BLaER1 treated with 17β-estradiol and CSF1 and Interleukin-3, amounts not matched to agents 10 nM and 100 nM (cell line): ENCODE measurements at regions not wholly inside any gene's neighbourhood (a gene's known extent, or its start where the extent isn't known, plus 50 kb on each side); places are given as distances from the start of the nearest gene placed in this dataset.

ENCODE experiments used
- H3K27ac ChIP-seq, 11 experiments: shearing (Covaris generic); formaldehyde crosslinking; 2 replicates each; pipeline ENCODE4 v1.8.1; 2022
- H3K27me3 ChIP-seq, 11 experiments: shearing (Covaris generic); formaldehyde crosslinking; 2 replicates each; pipeline ENCODE4 v1.8.1; 2022
- H3K36me3 ChIP-seq, 11 experiments: shearing (Covaris generic); formaldehyde crosslinking; 2 replicates each; pipeline ENCODE4 v1.8.1; 2022
- H3K4me1 ChIP-seq, 10 experiments: shearing (Covaris generic); formaldehyde crosslinking; 2 replicates each; pipeline ENCODE4 v1.8.1; 2022
- H3K4me2 ChIP-seq, 11 experiments: shearing (Covaris generic); formaldehyde crosslinking; 2 replicates each; pipeline ENCODE4 v1.8.1; 2022
- H3K4me3 ChIP-seq, 10 experiments: shearing (Covaris generic); formaldehyde crosslinking; 2 replicates each; pipeline ENCODE4 v1.8.1; 2022
- H3K9ac ChIP-seq, 11 experiments: shearing (Covaris generic); formaldehyde crosslinking; 2 replicates each; pipeline ENCODE4 v1.8.1; 2022
- H3K9me3 ChIP-seq, 11 experiments: shearing (Covaris generic); formaldehyde crosslinking; replicated peaks in 1 of 11; 2 replicates each; pipeline ENCODE4 v1.8.1; 2022
- H4K20me1 ChIP-seq, 11 experiments: shearing (Covaris generic); formaldehyde crosslinking; 2 replicates each; pipeline ENCODE4 v1.8.1; 2022
- Cebpa-rat ChIP-seq, 11 experiments: shearing (Covaris generic); IDR thresholded peaks; 2 replicates each; pipeline ENCODE4 v1.8.1; 2022

GRCh38 chr2:45171136-45171501 lies 161.9 kb upstream of the SIX2 start:
- H4K20me1 ChIP-seq, result peaks cover 0 to 13% (median 0%) of the 10 kb centered on the region in 11 experiments; a peak in 5 of 22 replicates
- no peaks in the 10 kb centered on the region for H3K36me3 ChIP-seq
- H3K4me1 ChIP-seq, result peaks cover 14 to 31% (median 22%) of the 10 kb centered on the region in 10 experiments
- H3K27me3 ChIP-seq, result peaks cover 65 to 78% (median 70%) of the 10 kb centered on the region in 11 experiments
- H3K9ac ChIP-seq, result no peak overlapping the region
- no peak for TF ChIP-seq Cebpa-rat (IDR thresholded peaks at IDR 0.05)
- H3K4me3 ChIP-seq, result no peak overlapping the region
- no peak overlapping the region for H3K27ac ChIP-seq
- 0 out of 22 replicates have a peak overlapping the region, but pooled peaks of 1 of the 11 experiments have one; percentile 98 for H3K4me2 ChIP-seq
- peaks cover 0 to 10% (median 8%) of the 10 kb centered on the region in 11 experiments; a peak in 9 of 22 replicates for H3K9me3 ChIP-seq

- Histone ChIP-seq H3K4me2 (peak overlapping the region; percentile 82 to 100 (median 97)), H3K27me3 (peaks cover 70 to 84% (median 77%) of the 10 kb centered on the region in 11 experiments), H3K9ac (no peak overlapping the region; a peak in 1 of 22 replicates), H3K4me1 (peaks cover 12 to 34% (median 26%) of the 10 kb centered on the region in 10 experiments; a peak in 18 of 20 replicates), H4K20me1 (peaks cover 0 to 13% (median 0%) of the 10 kb centered on the region in 11 experiments; a peak in 5 of 22 replicates), H3K9me3 (peaks cover 0 to 10% (median 8%) of the 10 kb centered on the region in 11 experiments; a peak in 9 of 22 replicates), H3K27ac (no peak overlapping the region), H3K4me3 (peak overlapping the region; percentile 52 to 72 (median 62); a peak in 19 of 20 replicates), H3K36me3 (no peaks in the 10 kb centered on the region)
- TF ChIP-seq Cebpa-rat (IDR thresholded peaks at IDR 0.05), result no peak
Measured at GRCh38 chr2:45170191-45171135, 161.2 kb upstream of the SIX2 start.

- peaks cover 0 to 13% (median 0%) of the 10 kb centered on the region in 11 experiments; a peak in 5 of 22 replicates for H4K20me1 ChIP-seq
- no peaks in the 10 kb centered on the region for H3K36me3 ChIP-seq
- TF ChIP-seq Cebpa-rat (IDR thresholded peaks at IDR 0.05), result no peak
- peak overlapping the region; percentile 52 to 72 (median 62) for H3K4me3 ChIP-seq
- peak overlapping the region in 10 of 11 experiments; percentile 6 to 63 (median 43); a peak in 14 of 22 replicates for H3K9ac ChIP-seq
- H3K27me3 ChIP-seq, result peaks cover 70 to 87% (median 83%) of the 10 kb centered on the region in 11 experiments
- peaks cover 12 to 36% (median 26%) of the 10 kb centered on the region in 10 experiments; a peak in 18 of 20 replicates for H3K4me1 ChIP-seq
- H3K27ac ChIP-seq, result no peak overlapping the region
- peaks cover 0 to 10% (median 8%) of the 10 kb centered on the region in 11 experiments; a peak in 9 of 22 replicates for H3K9me3 ChIP-seq
- peak overlapping the region; percentile 82 to 100 (median 97) for H3K4me2 ChIP-seq
Measured at GRCh38 chr2:45169339-45170190, 160.3 kb upstream of the SIX2 start.

- Histone ChIP-seq H3K36me3 (no peaks in the 10 kb centered on the region), H4K20me1 (peaks cover 0 to 13% (median 0%) of the 10 kb centered on the region in 11 experiments; a peak in 5 of 22 replicates), H3K4me2 (peak overlapping the region; percentile 82 to 100 (median 97)), H3K27ac (no peak overlapping the region), H3K9me3 (peaks cover 0 to 10% (median 8%) of the 10 kb centered on the region in 11 experiments; a peak in 9 of 22 replicates), H3K27me3 (peaks cover 70 to 90% (median 83%) of the 10 kb centered on the region in 11 experiments), H3K4me3 (peak overlapping the region; percentile 52 to 72 (median 62)), H3K9ac (peak overlapping the region in 10 of 11 experiments; percentile 6 to 63 (median 43); a peak in 14 of 22 replicates), H3K4me1 (peaks cover 12 to 36% (median 26%) of the 10 kb centered on the region in 10 experiments; a peak in 18 of 20 replicates)
- TF ChIP-seq Cebpa-rat (IDR thresholded peaks at IDR 0.05), result no peak
Measured at GRCh38 chr2:45168711-45169338, 159.6 kb upstream of the SIX2 start.

GRCh38 chr2:45167920-45168629 lies 158.8 kb upstream of the SIX2 start:
- H3K36me3 ChIP-seq, result no peaks in the 10 kb centered on the region
- no peak overlapping the region for H3K27ac ChIP-seq
- H3K4me3 ChIP-seq, result peak overlapping the region; percentile 52 to 72 (median 62); a peak in 13 of 20 replicates
- H3K4me2 ChIP-seq, result peak overlapping the region; percentile 82 to 100 (median 97); a peak in 21 of 22 replicates
- peaks cover 0 to 10% (median 8%) of the 10 kb centered on the region in 11 experiments; a peak in 9 of 22 replicates for H3K9me3 ChIP-seq
- peaks cover 12 to 36% (median 26%) of the 10 kb centered on the region in 10 experiments; a peak in 18 of 20 replicates for H3K4me1 ChIP-seq
- no peak for TF ChIP-seq Cebpa-rat (IDR thresholded peaks at IDR 0.05)
- peaks cover 0 to 13% (median 0%) of the 10 kb centered on the region in 11 experiments; a peak in 5 of 22 replicates for H4K20me1 ChIP-seq
- peaks cover 70 to 89% (median 79%) of the 10 kb centered on the region in 11 experiments for H3K27me3 ChIP-seq
- H3K9ac ChIP-seq, result no peak overlapping the region

GRCh38 chr2:45166229-45166890 lies 157.1 kb upstream of the SIX2 start:
- H4K20me1 ChIP-seq, result peaks cover 0 to 13% (median 0%) of the 10 kb centered on the region in 11 experiments; a peak in 5 of 22 replicates
- no peaks in the 10 kb centered on the region for H3K36me3 ChIP-seq
- TF ChIP-seq Cebpa-rat (IDR thresholded peaks at IDR 0.05), result no peak
- peaks cover 12 to 36% (median 26%) of the 10 kb centered on the region in 10 experiments; a peak in 18 of 20 replicates for H3K4me1 ChIP-seq
- H3K9me3 ChIP-seq, result peaks cover 0 to 10% (median 8%) of the 10 kb centered on the region in 11 experiments; a peak in 9 of 22 replicates
- H3K4me3 ChIP-seq, result no peak overlapping the region
- H3K27me3 ChIP-seq, result peaks cover 55 to 72% (median 63%) of the 10 kb centered on the region in 11 experiments
- H3K9ac ChIP-seq, result no peak overlapping the region
- no peak overlapping the region for H3K27ac ChIP-seq
- H3K4me2 ChIP-seq, result peak overlapping the region in 6 of 11 experiments; percentile 2 to 46 (median 20); a peak in 7 of 22 replicates

GRCh38 chr2:45162711-45163110 lies 153.5 kb upstream of the SIX2 start:
- no peak overlapping the region for H3K4me3 ChIP-seq
- no peaks in the 10 kb centered on the region for H4K20me1 ChIP-seq
- 0 out of 22 replicates have a peak, but pooled peaks cover 0 to 7% (median 0%) of the 10 kb centered on the region in 11 experiments for H3K9me3 ChIP-seq
- peaks cover 19 to 36% (median 26%) of the 10 kb centered on the region in 11 experiments for H3K27me3 ChIP-seq
- H3K27ac ChIP-seq, result no peak overlapping the region
- H3K36me3 ChIP-seq, result no peaks in the 10 kb centered on the region
- peaks cover 0 to 13% (median 4%) of the 10 kb centered on the region in 10 experiments; a peak in 5 of 20 replicates for H3K4me1 ChIP-seq
- no peak overlapping the region for H3K9ac ChIP-seq
- no peak overlapping the region for H3K4me2 ChIP-seq
- TF ChIP-seq Cebpa-rat (IDR thresholded peaks at IDR 0.05), result no peak
